Heart right ventricle (tissue), 16 donors: ENCODE measurements at regions not wholly inside any gene's neighbourhood (a gene's known extent, or its start where the extent isn't known, plus 50 kb on each side); places are given as distances from the start of the nearest gene placed in this dataset.
A peak's percentile ranks its signal among the peaks of the same experiment; 100 is the strongest.

Experiments
- ATAC-seq, 8 donors: fragments of 200-7000 bp; cut with Tn5 transposase; one replicate each; pipeline ENCODE4 v1.9.1; 2020; ENCODE audit warnings: mild to moderate bottlenecking in 8 of 8, moderate library complexity in 8 of 8, moderate number of reproducible peaks in 1 of 8
- DNase-seq, 2 donors: peaks; one replicate each; pipeline ENCODE4 v3.0.0-alpha.2; 2020
- H3K27ac ChIP-seq, 10 donors: fragments of 200-600 bp; sonication (generic) in 2 of 10; one replicate each; pipeline versions ENCODE4 v1.5.0 to v1.8.0; 2020 to 2022; ENCODE audit warnings: mild to moderate bottlenecking in 3 of 10
- H3K27me3 ChIP-seq, 7 donors: fragments of 200-600 bp; one replicate each; pipeline ENCODE4 v1.8.0; 2021 to 2022; ENCODE audit warnings: mild to moderate bottlenecking in 2 of 7
- H3K36me3 ChIP-seq, 9 donors: fragments of 200-600 bp; sonication (generic) in 1 of 9; one replicate each; pipeline versions ENCODE4 v1.5.0 to v1.8.0; 2020 to 2022; ENCODE audit warnings: mild to moderate bottlenecking in 2 of 9
- H3K4me1 ChIP-seq, 9 donors: fragments of 200-600 bp; sonication (generic) in 1 of 9; one replicate each; pipeline versions ENCODE4 v1.5.0 to v1.8.0; 2020 to 2022; ENCODE audit warnings: mild to moderate bottlenecking in 4 of 9
- H3K4me3 ChIP-seq, 10 donors: fragments of 200-600 bp; sonication (generic) in 2 of 10; one replicate each; pipeline versions ENCODE4 v1.5.0 to v1.8.0; 2020 to 2022; ENCODE audit warnings: mild to moderate bottlenecking in 7 of 10, moderate library complexity in 2 of 10
- H3K9me3 ChIP-seq, 11 donors: fragments of 200-600 bp in 10 of 11; sonication (generic) in 2 of 11; one replicate each; pipeline versions ENCODE4 v1.5.0 to v1.8.0; 2013 to 2022; ENCODE audit warnings: mild to moderate bottlenecking in 2 of 11, control low read depth in 1 of 11, moderate library complexity in 1 of 11
- WGBS, 2 donors: extraction: QIAGEN DNeasy Blood & Tissue Kit; methylation state at CpG; one replicate each; pipeline ENCODE4 v1.1.7; 2013; ENCODE audit warnings: inconsistent platforms in 1 of 2; 5-methylcytosine and 5-hydroxymethylcytosine counted together
- intact Hi-C, 10 donors: fragments of 100-400 bp; cut with DNase I; formaldehyde crosslinking; loops; one replicate each; pipeline versions ENCODE4 v1.11.1 to v1.14.2; 2022
- TF ChIP-seq, protein P1 (sequence below), 9 donors: fragments of 200-600 bp; sonication (generic) in 2 of 9; IDR thresholded peaks; one replicate each; pipeline versions ENCODE4 v1.5.0 to v1.8.0; 2021 to 2022; ENCODE audit warnings: antibody characterized with exemption in 9 of 9, mild to moderate bottlenecking in 5 of 9, moderate library complexity in 1 of 9
- donor health status: Arrhythmogenic right ventricular cardiomyopathy.
- donor health status: ischemic (EF 13 %, LVEDD 7.1; RV severe dilation, severe dysfunction).
- donor health status: healthy with polysubstance abuse.
- donor health status: DM: no; HTN: yes; CAD: no.
- donor health status: DM: no; HTN: no; CAD: no.
- donor health status: ischemic (EF 25% LVEDD 6.9; RV normal size, moderate dysfunction).
- donor health status: ischemic (EF 25% LVEDD 5.7; RV mildly dilated, moderate dysfunction).
- donor health status: healthy.
- donor health status: DM: yes; HTN: yes; CAD: no.
- donor health status: Ischemic cardiomyopathy.
- donor health status: ischemic (EF 35%, LVEDD 5.7; RV mildly dilated, moderate dysfunction).
- donor health status: nonischemic (EF 11% LVEDD 7.7; RV severe dilation, severe dysfunction).
- donor health status: DM: yes; HTN: yes; CAD: no.
- donor health status: PGD.
- donor health status: ischemic (EF 29% LVEDD 5.4; RV normal size, mild dysfunction).
- donor health status: nonischemic (EF 23%, LVEDD 6.1; RV moderate dilation, normal function).

DNA sequence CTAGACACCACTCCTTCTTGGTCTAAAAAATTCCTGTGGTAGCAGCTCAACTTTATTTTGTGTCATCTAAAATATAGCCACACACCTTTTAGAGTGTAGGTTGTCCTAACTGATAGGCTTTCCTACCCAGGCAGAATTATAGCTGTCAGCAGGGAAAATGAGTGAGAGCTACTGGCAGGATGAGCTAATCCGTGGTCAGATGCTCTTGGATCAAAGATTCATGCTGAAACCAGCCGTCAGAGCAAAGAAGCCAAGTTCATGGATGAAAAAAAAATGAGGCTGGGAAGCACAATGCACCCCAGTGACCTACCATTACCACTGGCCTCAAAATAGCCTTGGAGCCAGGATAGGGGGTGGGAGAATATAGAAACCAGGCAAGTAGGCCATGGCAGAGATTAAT is 113.1 kb upstream of the BLID start:
- DNase-seq: peak in 1 of 2 donors; percentile 8
- Histone ChIP-seq H3K27me3 (no peaks in the 10 kb centered on the region), H3K4me3 (no peak overlapping the region), H3K27ac (peak overlapping the region in 6 of 10 donors; percentile 18 to 75 (median 62)), H3K9me3 (no peaks in the 10 kb centered on the region), H3K36me3 (no peaks in the 10 kb centered on the region), H3K4me1 (peaks cover 0 to 18% (median 10%) of the 10 kb centered on the region in 9 donors)
- TF ChIP-seq, protein P1, sequence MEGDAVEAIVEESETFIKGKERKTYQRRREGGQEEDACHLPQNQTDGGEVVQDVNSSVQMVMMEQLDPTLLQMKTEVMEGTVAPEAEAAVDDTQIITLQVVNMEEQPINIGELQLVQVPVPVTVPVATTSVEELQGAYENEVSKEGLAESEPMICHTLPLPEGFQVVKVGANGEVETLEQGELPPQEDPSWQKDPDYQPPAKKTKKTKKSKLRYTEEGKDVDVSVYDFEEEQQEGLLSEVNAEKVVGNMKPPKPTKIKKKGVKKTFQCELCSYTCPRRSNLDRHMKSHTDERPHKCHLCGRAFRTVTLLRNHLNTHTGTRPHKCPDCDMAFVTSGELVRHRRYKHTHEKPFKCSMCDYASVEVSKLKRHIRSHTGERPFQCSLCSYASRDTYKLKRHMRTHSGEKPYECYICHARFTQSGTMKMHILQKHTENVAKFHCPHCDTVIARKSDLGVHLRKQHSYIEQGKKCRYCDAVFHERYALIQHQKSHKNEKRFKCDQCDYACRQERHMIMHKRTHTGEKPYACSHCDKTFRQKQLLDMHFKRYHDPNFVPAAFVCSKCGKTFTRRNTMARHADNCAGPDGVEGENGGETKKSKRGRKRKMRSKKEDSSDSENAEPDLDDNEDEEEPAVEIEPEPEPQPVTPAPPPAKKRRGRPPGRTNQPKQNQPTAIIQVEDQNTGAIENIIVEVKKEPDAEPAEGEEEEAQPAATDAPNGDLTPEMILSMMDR (IDR thresholded peaks at IDR 0.05): no peak
- ATAC-seq: peak; percentile 20 to 79 (median 67)
- 21 to 44% methylated on average over 2 of the region's 2 CpGs for WGBS, 2 donors
- intact Hi-C loops: no loop called here

- TF ChIP-seq, protein P1 (IDR thresholded peaks at IDR 0.05): no peak
- H3K27ac ChIP-seq: no peak overlapping the region
- peaks cover 0 to 18% (median 10%) of the 10 kb centered on the region in 9 donors for H3K4me1 ChIP-seq
- no peak overlapping the region for H3K4me3 ChIP-seq
- DNase-seq (no peak), ATAC-seq (no peak)
- H3K36me3 ChIP-seq: no peaks in the 10 kb centered on the region
- no peaks in the 10 kb centered on the region for H3K27me3 ChIP-seq
- WGBS, 2 donors: 58 to 65% methylated on average over 4 of the region's 4 CpGs
- no peaks in the 10 kb centered on the region for H3K9me3 ChIP-seq
- intact Hi-C loops: no loop called here
These were observed 110.9 kb upstream of the BLID start for GRCh38 chr11:122226810-122227379.

- Histone ChIP-seq H3K9me3 (no peaks in the 10 kb centered on the region), H3K27me3 (no peaks in the 10 kb centered on the region), H3K4me1 (peaks cover 0 to 15% (median 10%) of the 10 kb centered on the region in 9 donors), H3K27ac (no peak overlapping the region), H3K4me3 (no peak overlapping the region), H3K36me3 (no peaks in the 10 kb centered on the region)
- TF ChIP-seq, protein P1 (IDR thresholded peaks at IDR 0.05): no peak
- WGBS, 2 donors: 98 to 100% methylated on average over 2 of the region's 2 CpGs
- no peak for ATAC-seq
- DNase-seq: no peak
- intact Hi-C loops: no loop called here
These were observed 108.9 kb upstream of the BLID start for GRCh38 chr11:122224867-122225266.

- intact Hi-C loops: loop anchor here in 1 of 10 donors (2.0 kb wide), 1 partner anchor 60 kb away; no protein-coding TSS in a partner anchor
- 87 to 89% methylated on average over 2 of the region's 2 CpGs for WGBS, 2 donors
- Histone ChIP-seq H3K4me1 (peaks cover 0 to 8% (median 5%) of the 10 kb centered on the region in 9 donors), H3K9me3 (no peaks in the 10 kb centered on the region), H3K4me3 (no peak overlapping the region), H3K27me3 (no peaks in the 10 kb centered on the region), H3K27ac (peak overlapping the region in 1 of 10 donors; percentile 27), H3K36me3 (no peaks in the 10 kb centered on the region)
- DNase-seq (no peak), ATAC-seq (no peak)
- TF ChIP-seq, protein P1 (IDR thresholded peaks at IDR 0.05): no peak
These were observed 104.3 kb upstream of the BLID start for GRCh38 chr11:122220321-122220720.
